MCF 10A (cell line): ENCODE measurements at regions not wholly inside any gene's neighbourhood (a gene's known extent, or its start where the extent isn't known, plus 50 kb on each side); places are given as distances from the start of the nearest gene placed in this dataset.

Experiments
- BruUV-seq: library from RNA; stranded (reverse); fragments of 400-500 nt; replicated peaks from 2 replicates; lab custom pipeline; 2021; lab: Mats Ljungman, UMichigan
- CTCF ChIA-PET: fragments of 300-600 bp; sonication (Branson Sonifier 250); formaldehyde crosslinking; extraction: SDS; loops from one replicate; lab custom pipeline; 2021; ENCODE audit warnings: antibody characterized with exemption, inconsistent platforms; lab: Yijun Ruan, JAX
- POLR2A ChIA-PET: fragments of 300-600, 350-650 bp; sonication (Branson Sonifier 250); formaldehyde crosslinking; extraction: SDS; loops from one replicate; lab custom pipeline; 2020; ENCODE audit warnings: antibody characterized with exemption, inconsistent platforms; lab: Yijun Ruan, JAX
- DNase-seq: peaks from one replicate; pipeline ENCODE4 v3.0.0-alpha.2; 2018; ENCODE audit not compliant: unreplicated experiment
- H3K27ac Mint-ChIP-seq: one replicate; pipeline ENCODE4 v1.8.0; 2022; ENCODE audit warnings: mild to moderate bottlenecking, low read depth, mixed read lengths; ENCODE audit not compliant: unreplicated experiment
- H3K27me3 Mint-ChIP-seq: one replicate; pipeline ENCODE4 v1.8.0; 2022; ENCODE audit warnings: mixed read lengths; ENCODE audit not compliant: insufficient read depth, unreplicated experiment
- H3K36me3 Mint-ChIP-seq: one replicate; pipeline ENCODE4 v1.8.0; 2022; ENCODE audit warnings: mild to moderate bottlenecking, moderate library complexity, mixed read lengths; ENCODE audit not compliant: insufficient read depth, unreplicated experiment
- H3K4me1 Mint-ChIP-seq: one replicate; pipeline ENCODE4 v1.8.0; 2022; ENCODE audit warnings: mixed read lengths; ENCODE audit not compliant: insufficient read depth, unreplicated experiment
- H3K4me3 Mint-ChIP-seq: one replicate; pipeline ENCODE4 v1.8.0; 2022; ENCODE audit warnings: mild to moderate bottlenecking, moderate library complexity, mixed read lengths; ENCODE audit not compliant: unreplicated experiment
- H3K9me3 Mint-ChIP-seq: one replicate; pipeline ENCODE4 v1.8.0; 2022; ENCODE audit warnings: mixed read lengths; ENCODE audit not compliant: unreplicated experiment
- intact Hi-C: fragments of 100-400 bp; cut with micrococcal nuclease; formaldehyde crosslinking; loops from 2 replicates; pipeline ENCODE4 v1.14.1; 2022
- TF ChIP-seq, protein P1 (sequence below): fragments of 200-600 bp; IDR thresholded peaks from one replicate; pipeline ENCODE4 v1.8.0; 2022; ENCODE audit warnings: antibody characterized with exemption, mild to moderate bottlenecking; ENCODE audit not compliant: unreplicated experiment

- Mint-ChIP-seq H3K4me3 (no peak overlapping the region), H3K27me3 (peaks cover 72% of the 10 kb centered on the region), H3K4me1 (no peaks in the 10 kb centered on the region), H3K9me3 (no peaks in the 10 kb centered on the region), H3K27ac (no peak overlapping the region), H3K36me3 (no peaks in the 10 kb centered on the region)
- peak; percentile 5 for DNase-seq
- no TSS peak for BruUV-seq
- TF ChIP-seq, protein P1, sequence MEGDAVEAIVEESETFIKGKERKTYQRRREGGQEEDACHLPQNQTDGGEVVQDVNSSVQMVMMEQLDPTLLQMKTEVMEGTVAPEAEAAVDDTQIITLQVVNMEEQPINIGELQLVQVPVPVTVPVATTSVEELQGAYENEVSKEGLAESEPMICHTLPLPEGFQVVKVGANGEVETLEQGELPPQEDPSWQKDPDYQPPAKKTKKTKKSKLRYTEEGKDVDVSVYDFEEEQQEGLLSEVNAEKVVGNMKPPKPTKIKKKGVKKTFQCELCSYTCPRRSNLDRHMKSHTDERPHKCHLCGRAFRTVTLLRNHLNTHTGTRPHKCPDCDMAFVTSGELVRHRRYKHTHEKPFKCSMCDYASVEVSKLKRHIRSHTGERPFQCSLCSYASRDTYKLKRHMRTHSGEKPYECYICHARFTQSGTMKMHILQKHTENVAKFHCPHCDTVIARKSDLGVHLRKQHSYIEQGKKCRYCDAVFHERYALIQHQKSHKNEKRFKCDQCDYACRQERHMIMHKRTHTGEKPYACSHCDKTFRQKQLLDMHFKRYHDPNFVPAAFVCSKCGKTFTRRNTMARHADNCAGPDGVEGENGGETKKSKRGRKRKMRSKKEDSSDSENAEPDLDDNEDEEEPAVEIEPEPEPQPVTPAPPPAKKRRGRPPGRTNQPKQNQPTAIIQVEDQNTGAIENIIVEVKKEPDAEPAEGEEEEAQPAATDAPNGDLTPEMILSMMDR = no peak
- POLR2A ChIA-PET = no interaction called here
- CTCF ChIA-PET = interaction anchor here (0.7 kb wide), 1 partner anchor 33 kb away, joined by 6 read pairs; no protein-coding TSS in a partner anchor
- intact Hi-C loops = no loop called here
Measured at GRCh38 chr13:77460195-77460594, 75.3 kb upstream of the SCEL start.

- Mint-ChIP-seq H3K4me1 (no peaks in the 10 kb centered on the region), H3K9me3 (no peaks in the 10 kb centered on the region), H3K4me3 (no peak overlapping the region), H3K27me3 (peaks cover 72% of the 10 kb centered on the region), H3K27ac (no peak overlapping the region), H3K36me3 (no peaks in the 10 kb centered on the region)
- CTCF ChIA-PET = no interaction called here
- TF ChIP-seq, protein P1 = no peak
- no TSS peak for BruUV-seq
- no peak for DNase-seq
- intact Hi-C loops = no loop called here
- POLR2A ChIA-PET = no interaction called here
Measured at GRCh38 chr13:77459592-77459991, 75.9 kb upstream of the SCEL start.

DNA sequence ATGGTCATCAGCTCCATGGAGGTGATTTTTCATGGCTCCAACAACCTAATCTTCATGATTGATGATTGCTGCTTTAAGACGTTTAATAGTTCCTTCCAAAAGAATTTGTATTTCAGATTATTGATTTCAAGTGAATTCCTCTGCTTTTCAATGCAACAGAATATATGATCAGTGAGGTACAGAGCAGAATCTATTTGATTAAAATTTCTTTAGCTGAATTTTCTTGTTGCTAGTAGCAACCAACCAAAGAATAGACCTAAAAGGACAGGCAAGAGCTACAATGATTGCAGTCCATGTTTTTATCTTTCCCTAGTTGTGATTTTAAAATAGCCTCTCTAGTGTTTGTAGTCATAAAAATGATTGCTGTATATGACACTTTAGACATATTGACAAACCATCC, 76.8 kb upstream of the SCEL start:
- POLR2A ChIA-PET = no interaction called here
- CTCF ChIA-PET = no interaction called here
- H3K27me3 Mint-ChIP-seq = peaks cover 79% of the 10 kb centered on the region

GRCh38 chr13:77457966-77458365, 77.5 kb upstream of the SCEL start:
- no peak overlapping the region for H3K27ac Mint-ChIP-seq
- no peak overlapping the region for H3K4me3 Mint-ChIP-seq
- no peaks in the 10 kb centered on the region for H3K9me3 Mint-ChIP-seq
- no peaks in the 10 kb centered on the region for H3K4me1 Mint-ChIP-seq
- no TSS peak for BruUV-seq
- ChIA-PET POLR2A (no interaction called here), CTCF (no interaction called here)
- DNase-seq = no peak
- intact Hi-C loops = no loop called here
- H3K27me3 Mint-ChIP-seq = peaks cover 78% of the 10 kb centered on the region
- no peaks in the 10 kb centered on the region for H3K36me3 Mint-ChIP-seq
- TF ChIP-seq, protein P1 = no peak

More for the DNA sequence above, 76.8 kb upstream of the SCEL start:
- H3K36me3 Mint-ChIP-seq = no peaks in the 10 kb centered on the region
- no peak overlapping the region for H3K4me3 Mint-ChIP-seq
- no TSS peak for BruUV-seq
- H3K4me1 Mint-ChIP-seq = no peaks in the 10 kb centered on the region
- no peak for DNase-seq
- intact Hi-C loops = no loop called here
- no peak overlapping the region for H3K27ac Mint-ChIP-seq
- H3K9me3 Mint-ChIP-seq = no peaks in the 10 kb centered on the region
- TF ChIP-seq, protein P1 = no peak
